ENCODE measurements at regions not wholly inside any gene's neighbourhood (a gene's known extent, or its start where the extent isn't known, plus 50 kb on each side); places are given as distances from the start of the nearest gene placed in this dataset.
A peak's percentile ranks its signal among the peaks of the same experiment; 100 is the strongest.

DNA sequence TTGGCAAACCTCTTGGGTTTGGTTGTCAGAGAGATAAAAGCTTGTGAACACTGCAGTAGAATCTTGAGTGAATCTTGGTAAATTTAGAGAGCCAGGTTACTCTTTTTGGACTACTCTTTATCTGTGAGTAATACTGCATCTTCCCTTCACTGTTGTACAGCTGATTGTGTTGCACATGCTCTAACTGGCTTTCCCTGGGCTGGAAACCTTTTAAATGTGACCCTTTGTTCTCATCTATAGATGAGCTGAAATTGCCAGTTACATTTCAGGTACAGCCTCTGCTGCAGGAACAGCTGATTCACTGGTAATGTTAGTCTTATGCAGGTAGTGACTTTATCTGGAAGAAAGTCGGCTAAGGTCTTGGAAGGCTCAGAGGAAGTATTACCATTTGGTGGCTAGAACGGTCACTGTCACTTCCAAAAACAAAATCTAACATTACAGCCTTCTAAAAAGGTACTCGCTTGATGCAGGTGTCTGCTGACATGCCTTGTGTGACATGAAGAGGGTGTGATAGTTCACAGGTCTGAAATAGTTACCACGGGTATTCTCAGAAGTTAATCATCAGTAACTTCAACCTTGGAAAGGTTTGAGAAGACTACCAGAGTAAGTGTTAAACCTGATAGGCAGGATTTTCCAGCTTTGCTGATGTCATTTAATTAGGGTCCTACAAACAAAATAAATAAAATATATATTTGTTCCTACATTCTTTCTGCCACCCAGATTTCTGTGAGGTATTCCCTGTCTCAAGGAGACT is 851.1 kb downstream of the SLC4A3 start:
- DNase-seq (ENCODE audit: low read depth in 1 of 2, low spot score in 2 of 2) = no peak
- Histone ChIP-seq H3K4me3 (no peak overlapping the region), H3K4me1 (replicated peaks) (no peaks in the 10 kb centered on the region), H3K9me3 (replicated peaks) (no peaks in the 10 kb centered on the region), H3K27ac (no peak overlapping the region), H3K36me3 (no peaks in the 10 kb centered on the region), H3K27me3 (replicated peaks) (no peaks in the 10 kb centered on the region)

DNA sequence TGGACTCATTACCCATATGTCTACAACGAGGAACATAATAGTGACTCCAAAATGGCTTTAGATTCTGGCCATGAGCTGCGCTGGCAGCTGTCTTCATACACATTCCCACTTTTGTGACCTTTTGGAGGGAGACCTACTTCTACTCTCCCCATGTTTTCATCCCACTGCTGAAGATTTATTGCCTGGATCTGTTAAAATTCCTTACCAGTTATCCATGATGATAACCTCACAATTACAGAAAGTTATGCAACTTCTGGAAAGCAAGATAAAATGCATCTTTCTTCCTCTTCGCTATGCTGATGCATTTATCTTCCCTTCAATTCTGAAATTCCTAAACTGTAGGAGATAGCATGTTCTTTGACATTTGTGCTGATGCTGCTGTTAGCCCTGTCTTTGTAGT is 855.3 kb downstream of the SLC4A3 start:
- Histone ChIP-seq H3K4me3 (no peak overlapping the region), H3K27ac (no peak overlapping the region), H3K27me3 (replicated peaks) (no peaks in the 10 kb centered on the region), H3K36me3 (no peaks in the 10 kb centered on the region), H3K4me1 (replicated peaks) (no peaks in the 10 kb centered on the region), H3K9me3 (replicated peaks) (no peaks in the 10 kb centered on the region)
- DNase-seq (ENCODE audit: low read depth in 1 of 2, low spot score in 2 of 2) = no peak

DNA sequence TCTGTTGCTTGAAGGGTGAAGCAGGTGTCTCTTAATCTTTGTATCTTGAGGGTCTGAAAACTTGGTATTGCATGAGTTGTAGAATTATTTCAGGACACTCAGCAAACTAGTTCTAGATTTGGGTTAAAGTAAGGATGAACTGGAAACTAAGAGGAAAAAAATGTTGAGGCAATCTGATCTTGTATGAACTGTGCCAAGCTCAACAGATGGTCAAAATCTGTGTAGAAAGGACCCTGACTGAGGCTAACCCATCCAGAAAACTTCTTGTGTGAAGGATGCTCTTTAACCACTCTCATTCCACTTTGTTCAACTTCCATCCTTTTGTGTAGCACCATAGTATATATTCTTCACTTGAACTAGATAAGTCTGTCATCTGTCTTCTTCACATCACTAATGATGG is 861.7 kb downstream of the SLC4A3 start:
- no peaks in the 10 kb centered on the region for H3K27me3 ChIP-seq (replicated peaks)
- H3K36me3 ChIP-seq = no peaks in the 10 kb centered on the region
- DNase-seq (ENCODE audit: low read depth in 1 of 2, low spot score in 2 of 2) = no peak
- H3K9me3 ChIP-seq (replicated peaks) = no peaks in the 10 kb centered on the region
- H3K27ac ChIP-seq = no peak overlapping the region
- H3K4me3 ChIP-seq = no peak overlapping the region
- no peaks in the 10 kb centered on the region for H3K4me1 ChIP-seq (replicated peaks)

DNA sequence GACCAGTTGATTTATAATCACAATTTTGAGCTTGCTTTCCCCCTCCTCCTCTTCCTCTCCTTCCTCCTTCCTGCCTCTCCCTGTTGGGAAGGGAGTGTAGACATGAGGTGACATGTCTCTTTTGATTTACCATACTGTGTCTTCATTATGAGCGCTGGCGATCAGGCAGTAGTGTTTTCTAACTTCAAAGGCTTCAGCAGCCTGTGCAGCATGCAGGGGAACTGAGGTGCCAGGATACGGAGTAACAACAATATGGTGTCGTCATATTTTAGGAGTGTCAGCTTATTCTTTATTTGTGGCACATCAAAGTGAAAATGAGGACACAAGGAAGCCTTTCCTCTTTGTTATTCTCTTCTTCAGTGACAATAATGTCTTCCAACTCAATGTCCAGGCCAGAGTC is 864.2 kb downstream of the SLC4A3 start:
- Histone ChIP-seq H3K27me3 (replicated peaks) (no peaks in the 10 kb centered on the region), H3K36me3 (no peaks in the 10 kb centered on the region), H3K9me3 (replicated peaks) (no peaks in the 10 kb centered on the region), H3K27ac (no peak overlapping the region), H3K4me1 (replicated peaks) (no peaks in the 10 kb centered on the region), H3K4me3 (no peak overlapping the region)
- DNase-seq (ENCODE audit: low read depth in 1 of 2, low spot score in 2 of 2) = no peak

DNA sequence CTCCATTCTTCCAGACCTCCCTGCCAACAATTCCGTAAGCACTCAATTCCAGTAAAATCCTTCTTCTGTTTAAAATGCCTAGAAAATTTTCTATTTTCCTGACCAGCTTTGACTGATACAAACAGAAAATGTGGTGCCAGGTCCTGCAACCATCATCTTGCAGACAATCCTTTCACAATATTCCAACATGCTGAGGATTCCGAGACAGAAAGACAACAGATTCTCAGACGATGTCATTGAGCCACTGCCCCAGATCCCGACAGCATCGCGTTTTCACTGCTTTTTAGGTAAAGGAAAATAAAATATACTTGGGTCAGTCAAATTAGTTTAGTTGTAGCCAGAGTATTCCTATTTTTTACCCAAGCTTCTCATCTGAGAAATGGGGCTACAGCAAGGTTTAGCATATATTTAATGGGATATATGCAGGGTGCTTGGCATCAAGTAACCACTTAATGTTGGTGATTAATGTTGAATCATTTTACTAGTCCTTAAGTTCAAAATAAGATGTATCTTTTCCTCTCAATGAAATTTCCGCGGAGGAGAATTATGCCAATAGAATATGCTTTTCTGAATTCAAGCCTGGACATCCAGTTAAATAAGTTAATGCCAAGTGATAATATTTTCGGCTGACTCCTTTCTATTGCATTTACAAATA is 866.6 kb downstream of the SLC4A3 start:
- no peaks in the 10 kb centered on the region for H3K9me3 ChIP-seq (replicated peaks)
- peaks cover under 1% of the 10 kb centered on the region; the same call in 1 of the 2 replicates for H3K4me1 ChIP-seq (replicated peaks)
- H3K27me3 ChIP-seq (replicated peaks) = no peaks in the 10 kb centered on the region
- H3K36me3 ChIP-seq = no peaks in the 10 kb centered on the region
- H3K4me3 ChIP-seq = no peak overlapping the region
- no peak overlapping the region for H3K27ac ChIP-seq
- DNase-seq (ENCODE audit: low read depth in 1 of 2, low spot score in 2 of 2) = no peak

DNA sequence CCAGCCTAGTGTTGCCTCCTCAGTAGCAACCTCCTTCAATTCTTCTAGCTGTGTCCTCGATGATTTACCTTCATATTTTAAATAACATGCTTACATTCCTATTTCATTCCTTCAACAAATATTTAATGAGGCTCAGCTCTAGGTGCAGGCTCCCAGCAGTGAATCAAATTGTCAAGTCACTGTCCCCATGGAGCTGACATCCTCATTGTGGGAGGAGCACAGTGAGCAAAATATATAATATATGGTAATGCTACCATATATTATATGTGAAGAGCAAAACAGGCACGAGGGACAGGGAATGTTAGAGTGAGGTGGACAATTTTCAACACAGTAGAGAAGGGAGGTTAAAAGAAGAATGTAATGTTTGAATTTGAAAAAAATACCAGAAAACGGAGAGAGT is 869.1 kb downstream of the SLC4A3 start:
- Histone ChIP-seq H3K9me3 (replicated peaks) (no peaks in the 10 kb centered on the region), H3K27ac (no peak overlapping the region), H3K4me1 (replicated peaks) (peaks cover 7% of the 10 kb centered on the region), H3K36me3 (no peaks in the 10 kb centered on the region), H3K27me3 (replicated peaks) (no peaks in the 10 kb centered on the region), H3K4me3 (no peak overlapping the region)
- DNase-seq (ENCODE audit: low read depth in 1 of 2, low spot score in 2 of 2) = no peak

DNA sequence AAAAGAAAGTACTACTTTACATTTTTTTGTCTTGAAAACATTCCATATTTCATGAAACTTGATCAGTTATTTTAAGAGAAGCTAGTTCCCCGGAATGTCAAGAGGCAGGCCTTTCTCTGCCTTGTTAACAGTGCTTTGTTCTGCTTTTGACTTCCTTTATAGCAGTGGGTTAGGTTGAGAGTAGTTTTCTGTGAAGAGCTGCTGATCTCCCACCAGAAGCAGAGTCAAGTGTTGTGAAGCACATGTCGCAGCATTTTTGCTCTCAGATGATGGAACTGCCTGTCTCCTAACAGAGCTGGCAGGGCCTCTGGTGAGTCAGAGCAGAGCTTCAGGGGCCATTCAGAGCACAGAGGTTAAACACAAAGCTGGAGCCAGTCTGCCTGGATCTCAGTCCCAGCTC is 871.8 kb downstream of the SLC4A3 start:
- H3K27ac ChIP-seq = no peak overlapping the region
- H3K4me3 ChIP-seq = no peak overlapping the region
- no peaks in the 10 kb centered on the region for H3K36me3 ChIP-seq
- H3K9me3 ChIP-seq (replicated peaks) = no peaks in the 10 kb centered on the region
- no peaks in the 10 kb centered on the region for H3K27me3 ChIP-seq (replicated peaks)
- peak; percentile 17 to 44 for DNase-seq (ENCODE audit: low read depth in 1 of 2, low spot score in 2 of 2)
- peaks cover 7% of the 10 kb centered on the region for H3K4me1 ChIP-seq (replicated peaks)

DNA sequence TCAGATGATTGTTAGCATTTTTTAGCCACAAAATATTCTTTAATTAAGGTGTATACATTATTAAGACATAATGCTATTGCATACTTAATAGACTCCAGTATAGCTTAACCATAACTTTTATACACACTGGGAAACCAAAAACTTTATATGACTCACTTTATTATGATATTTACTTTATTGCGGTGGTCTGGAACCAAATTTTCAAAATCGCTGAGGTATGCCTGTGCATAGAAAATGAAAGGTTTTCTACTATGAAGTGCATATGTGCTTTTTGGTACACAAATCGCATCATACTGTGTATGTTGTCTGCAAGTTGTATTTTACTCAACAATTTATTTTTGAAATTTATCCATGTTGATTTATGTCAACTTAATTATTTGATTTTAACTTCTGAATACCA is 875.1 kb downstream of the SLC4A3 start:
- Histone ChIP-seq H3K4me3 (no peak overlapping the region), H3K27ac (no peak overlapping the region)

DNA sequence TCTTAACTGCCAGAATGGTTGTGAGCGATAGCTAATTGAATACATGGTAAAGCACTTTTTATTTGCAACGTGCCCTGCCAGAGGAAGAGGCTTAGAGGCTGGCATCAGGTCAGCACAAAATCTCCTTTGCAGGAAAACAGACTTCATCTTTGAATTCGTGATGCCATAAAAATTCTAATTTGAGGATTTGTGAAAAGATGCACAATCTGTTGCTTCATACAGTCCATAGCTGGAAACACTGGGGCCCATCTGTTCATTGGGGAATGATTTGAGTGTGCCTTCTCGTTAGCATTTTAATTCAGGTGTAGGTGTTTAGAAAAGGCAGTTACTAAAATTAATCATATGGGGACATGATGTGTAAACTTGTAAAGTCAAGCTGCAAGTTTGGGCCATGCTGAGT is 876.0 kb downstream of the SLC4A3 start:
- no peak for DNase-seq (ENCODE audit: low read depth in 1 of 2, low spot score in 2 of 2)

More for the DNA sequence above, 875.1 kb downstream of the SLC4A3 start:
- Histone ChIP-seq H3K27me3 (replicated peaks) (no peaks in the 10 kb centered on the region), H3K9me3 (replicated peaks) (no peaks in the 10 kb centered on the region), H3K4me1 (replicated peaks) (peaks cover 23% of the 10 kb centered on the region), H3K36me3 (no peaks in the 10 kb centered on the region)
- DNase-seq (ENCODE audit: low read depth in 1 of 2, low spot score in 2 of 2) = no peak

DNA sequence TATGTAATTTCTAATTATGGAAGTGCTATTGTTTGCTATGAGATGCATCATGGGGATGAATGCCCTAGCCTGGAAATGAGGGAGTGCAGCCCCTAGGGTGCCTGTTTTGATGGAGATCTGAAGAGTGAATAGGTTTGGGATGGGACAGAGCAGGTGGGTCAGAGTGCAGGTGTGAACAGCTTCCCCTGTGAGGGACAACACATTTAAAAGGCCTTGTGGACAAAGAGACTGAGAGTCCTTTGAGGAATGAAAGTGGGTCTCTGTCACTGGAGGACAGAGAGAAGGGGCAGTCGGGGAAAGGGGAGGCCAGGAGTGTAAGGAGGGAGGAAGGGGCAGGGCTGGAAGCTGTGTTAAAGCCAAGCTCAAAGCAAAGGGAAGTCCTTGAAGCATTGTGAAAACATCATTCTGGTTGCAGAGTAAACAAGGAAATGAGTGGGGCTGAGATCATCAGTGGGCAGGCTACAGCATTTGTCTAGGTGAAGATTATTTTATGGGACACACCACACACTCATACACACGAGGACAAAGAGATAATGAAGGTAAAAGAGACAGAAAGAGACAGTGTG is 877.6 kb downstream of the SLC4A3 start:
- no peaks in the 10 kb centered on the region for H3K9me3 ChIP-seq (replicated peaks)
- H3K36me3 ChIP-seq = no peaks in the 10 kb centered on the region
- peaks cover 18% of the 10 kb centered on the region for H3K4me1 ChIP-seq (replicated peaks)
- no peaks in the 10 kb centered on the region for H3K27me3 ChIP-seq (replicated peaks)
- 0 out of 2 replicates have a peak overlapping the region, but pooled peaks have one; percentile 25 for H3K27ac ChIP-seq
- no peak overlapping the region for H3K4me3 ChIP-seq
- peak; percentile 44 to 50 for DNase-seq (ENCODE audit: low read depth in 1 of 2, low spot score in 2 of 2)

More for the DNA sequence above, 876.0 kb downstream of the SLC4A3 start:
- H3K36me3 ChIP-seq = no peaks in the 10 kb centered on the region
- H3K4me3 ChIP-seq = no peak overlapping the region
- no peaks in the 10 kb centered on the region for H3K27me3 ChIP-seq (replicated peaks)
- peaks cover 23% of the 10 kb centered on the region for H3K4me1 ChIP-seq (replicated peaks)
- H3K27ac ChIP-seq = no peak overlapping the region
- H3K9me3 ChIP-seq (replicated peaks) = no peaks in the 10 kb centered on the region

DNA sequence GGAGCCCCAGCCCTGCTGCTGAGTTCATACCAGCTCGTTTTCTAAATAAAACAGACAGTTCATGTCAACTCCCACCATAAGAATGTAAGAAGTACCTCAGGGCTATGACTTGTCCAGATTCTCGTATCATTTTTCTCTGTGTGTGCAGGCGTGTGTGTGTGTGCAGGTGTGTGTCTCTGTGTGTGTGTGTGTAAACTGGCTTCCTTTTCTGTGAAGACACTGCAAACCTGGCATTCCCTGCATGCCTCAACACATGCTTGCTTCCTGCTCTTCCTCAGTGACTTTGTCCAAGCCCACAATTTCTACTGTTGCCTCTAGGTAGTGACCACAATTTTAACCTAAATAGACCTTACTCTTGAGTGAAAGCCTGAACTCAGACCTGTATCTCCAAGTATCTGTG is 879.0 kb downstream of the SLC4A3 start:
- DNase-seq (ENCODE audit: low read depth in 1 of 2, low spot score in 2 of 2) = no peak
- Histone ChIP-seq H3K4me3 (no peak overlapping the region), H3K27ac (no peak overlapping the region), H3K9me3 (replicated peaks) (no peaks in the 10 kb centered on the region), H3K4me1 (replicated peaks) (peaks cover 33% of the 10 kb centered on the region), H3K27me3 (replicated peaks) (no peaks in the 10 kb centered on the region), H3K36me3 (no peaks in the 10 kb centered on the region)

DNA sequence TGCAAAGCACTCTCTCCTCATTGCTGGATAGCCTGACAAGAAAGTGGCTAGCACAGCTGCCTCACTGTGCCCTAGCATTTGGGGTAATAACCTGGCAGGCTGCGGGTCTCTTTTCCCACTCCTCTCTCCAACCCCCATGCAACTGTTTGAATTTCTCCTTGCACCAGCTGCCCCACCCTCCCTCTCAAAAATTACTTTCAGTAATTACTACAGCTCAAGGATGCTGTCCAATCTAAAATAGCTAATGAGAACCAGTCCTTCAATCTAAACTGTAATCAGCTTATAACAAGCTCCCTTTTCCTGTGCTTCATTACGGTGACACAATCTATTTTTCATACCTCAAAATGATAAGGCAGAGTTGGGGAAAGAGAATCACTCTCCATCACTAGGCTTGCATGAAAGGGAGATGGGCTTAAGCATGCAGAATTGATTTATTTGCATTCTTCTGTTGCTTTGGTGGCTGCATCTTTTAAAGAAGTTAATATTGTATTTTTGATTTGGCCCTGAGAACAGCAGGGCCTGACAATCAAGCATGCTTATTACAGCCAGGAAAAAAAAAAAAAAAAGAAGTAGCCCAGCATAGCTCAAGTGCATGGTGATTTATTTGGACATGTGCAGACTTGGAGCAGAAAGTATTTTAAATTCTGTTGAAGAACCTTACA is 881.8 kb downstream of the SLC4A3 start:
- Histone ChIP-seq H3K4me1 (replicated peaks) (peaks cover 60% of the 10 kb centered on the region), H3K4me3 (no peak overlapping the region), H3K36me3 (no peaks in the 10 kb centered on the region), H3K9me3 (replicated peaks) (no peaks in the 10 kb centered on the region), H3K27me3 (replicated peaks) (no peaks in the 10 kb centered on the region), H3K27ac (no peak overlapping the region)
- DNase-seq (ENCODE audit: low read depth in 1 of 2, low spot score in 2 of 2) = no peak

DNA sequence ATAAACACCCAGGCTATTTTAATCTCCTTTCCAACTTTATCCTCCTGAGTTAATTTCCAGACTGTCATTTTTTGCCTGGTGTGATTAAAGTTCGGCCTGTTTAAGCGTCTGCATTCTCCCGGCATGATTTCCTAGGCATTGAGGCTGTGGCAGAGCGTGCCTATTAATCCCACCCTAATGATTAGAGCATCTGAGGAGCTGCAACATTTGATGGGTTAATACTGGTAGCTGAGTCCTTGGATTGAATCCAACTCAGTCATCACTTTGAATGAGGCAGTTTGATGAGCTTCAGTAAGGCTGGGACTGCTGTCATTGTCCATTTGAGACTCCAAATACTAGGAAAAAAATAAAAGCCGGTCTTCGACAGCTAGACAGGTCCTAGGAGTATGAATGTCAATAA is 882.5 kb downstream of the SLC4A3 start:
- Histone ChIP-seq H3K4me3 (no peak overlapping the region), H3K36me3 (no peaks in the 10 kb centered on the region), H3K4me1 (replicated peaks) (peaks cover 58% of the 10 kb centered on the region), H3K27me3 (replicated peaks) (no peaks in the 10 kb centered on the region), H3K9me3 (replicated peaks) (no peaks in the 10 kb centered on the region), H3K27ac (peak overlapping the region; percentile 88; the same call in 1 of the 2 replicates)
- DNase-seq (ENCODE audit: low read depth in 1 of 2, low spot score in 2 of 2) = no peak

DNA sequence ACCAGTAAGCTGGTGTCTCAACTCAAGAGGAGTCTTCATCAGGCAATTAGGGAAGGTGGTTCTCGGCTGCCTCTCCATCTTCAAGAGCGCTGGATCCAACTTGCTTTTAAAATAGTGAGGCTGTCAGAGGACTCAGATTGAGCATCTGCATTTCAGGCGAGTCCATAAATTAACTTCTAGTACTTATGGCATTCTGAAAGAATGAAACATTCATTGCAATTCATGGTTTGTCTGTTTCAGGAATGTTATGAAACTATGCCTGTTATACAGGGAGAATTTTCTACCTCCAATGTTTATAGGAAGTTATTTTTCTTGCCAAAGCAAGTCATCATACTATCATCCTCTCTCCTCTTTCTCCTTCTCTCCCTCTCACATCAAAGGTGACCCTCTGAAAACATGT is 883.2 kb downstream of the SLC4A3 start:
- Histone ChIP-seq H3K36me3 (no peaks in the 10 kb centered on the region), H3K9me3 (replicated peaks) (no peaks in the 10 kb centered on the region), H3K27me3 (replicated peaks) (no peaks in the 10 kb centered on the region), H3K4me3 (no peak overlapping the region), H3K27ac (peak overlapping the region; percentile 88), H3K4me1 (replicated peaks) (peaks cover 51% of the 10 kb centered on the region)
- DNase-seq (ENCODE audit: low read depth in 1 of 2, low spot score in 2 of 2) = peak in 1 of 2 experiments; percentile 48
